ENCODE measurements at regions not wholly inside any gene's neighbourhood (a gene's known extent, or its start where the extent isn't known, plus 50 kb on each side); places are given as distances from the start of the nearest gene placed in this dataset.

DNA sequence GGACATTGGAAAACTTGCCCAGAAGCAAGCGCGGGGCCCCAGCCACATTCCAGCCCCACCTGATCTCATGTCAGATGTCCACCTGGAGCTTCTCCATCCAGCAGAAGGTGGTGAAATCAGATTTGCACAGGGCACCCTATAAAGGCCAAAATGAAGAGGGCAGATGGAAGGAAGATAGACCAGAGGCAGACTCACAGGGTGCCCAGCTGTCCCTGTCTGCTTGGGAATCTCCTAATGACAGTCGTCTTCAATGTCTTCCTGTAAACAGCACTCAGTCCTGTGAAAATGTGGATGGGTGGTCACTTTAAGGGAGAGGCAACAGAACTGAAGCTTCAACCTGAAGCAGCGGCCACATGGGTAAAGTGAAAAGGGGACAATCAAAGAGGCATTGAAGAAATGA is 607.5 kb downstream of the IRX1 start:
- Mint-ChIP-seq H3K27me3 (no peaks in the 10 kb centered on the region), H3K4me3 (no peak overlapping the region), H3K4me1 (no peaks in the 10 kb centered on the region), H3K36me3 (no peaks in the 10 kb centered on the region), H3K27ac (no peak overlapping the region), H3K9me3 (peaks cover 0 to 6% (median 0%) of the 10 kb centered on the region in 11 donors)
- CTCF ChIA-PET = no interaction called here
- Histone ChIP-seq H3K27me3 (ENCODE audit: control insufficient read depth in 2 of 2, insufficient read depth in 2 of 2, low read length in 2 of 2) (no peaks in the 10 kb centered on the region), H3K4me3 (ENCODE audit: low read length) (no peak overlapping the region), H3K9me3 (ENCODE audit: control insufficient read depth in 2 of 3, low read length in 3 of 3) (no peaks in the 10 kb centered on the region), H3K36me3 (ENCODE audit: control insufficient read depth in 2 of 3, insufficient read depth in 3 of 3, low read length in 3 of 3) (no peaks in the 10 kb centered on the region), H3K27ac (ENCODE audit: low read depth, low read length) (no peak overlapping the region), H3K4me1 (ENCODE audit: control insufficient read depth in 2 of 2, insufficient read depth in 2 of 2, low read length in 2 of 2) (no peaks in the 10 kb centered on the region)
- POLR2A ChIA-PET = no interaction called here
- ATAC-seq (no peak), DNase-seq (no peak)
- intact Hi-C loops (cut with micrococcal nuclease) = no loop called here

DNA sequence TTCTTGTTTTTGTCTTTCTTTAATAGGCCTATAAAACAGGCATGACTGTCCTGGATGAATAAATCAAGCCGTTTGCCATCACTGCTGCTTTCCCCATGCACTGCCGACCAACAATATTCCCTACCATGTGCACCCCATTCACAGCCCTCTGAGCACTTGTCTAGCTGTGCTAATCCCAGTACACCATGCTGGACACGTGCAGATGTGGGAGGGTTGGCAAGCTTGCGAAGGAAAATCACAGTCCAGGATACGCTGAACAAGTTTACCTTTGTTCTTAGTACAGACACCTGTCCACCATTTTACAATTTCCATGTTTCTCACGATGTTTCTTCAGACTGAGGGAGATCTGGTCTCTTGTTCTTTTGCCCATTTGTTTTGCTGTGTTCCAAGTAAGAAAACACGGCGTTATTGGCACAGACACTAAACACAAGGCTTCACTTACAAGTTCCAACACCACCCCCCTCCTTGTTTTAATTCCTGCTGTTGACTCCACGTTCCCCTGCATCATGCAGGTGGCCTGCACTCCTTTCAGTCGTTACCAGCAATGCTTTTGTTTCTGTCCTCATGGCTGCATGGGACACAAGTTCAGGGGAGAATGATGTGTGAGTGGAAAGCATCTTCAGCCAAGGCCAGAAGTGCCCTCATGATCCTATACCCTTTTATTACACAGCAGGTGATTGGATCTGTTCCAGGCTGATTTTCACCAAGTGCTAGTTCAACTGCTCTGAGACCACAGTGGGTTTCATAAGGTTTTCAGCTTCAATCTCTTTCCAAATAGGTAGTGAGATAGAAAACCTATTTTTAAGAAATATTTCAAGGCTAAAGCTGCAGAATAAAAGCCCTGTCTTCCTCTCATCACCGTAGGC is 608.9 kb downstream of the IRX1 start:
- DNase-seq = no peak
- peaks cover 0 to 10% (median 0%) of the 10 kb centered on the region in 11 donors for H3K9me3 Mint-ChIP-seq
- H3K4me3 Mint-ChIP-seq = no peak overlapping the region
- Histone ChIP-seq H3K27ac (ENCODE audit: low read depth, low read length) (no peak overlapping the region), H3K4me1 (ENCODE audit: control insufficient read depth in 2 of 2, insufficient read depth in 2 of 2, low read length in 2 of 2) (no peaks in the 10 kb centered on the region), H3K36me3 (ENCODE audit: control insufficient read depth in 2 of 3, insufficient read depth in 3 of 3, low read length in 3 of 3) (no peaks in the 10 kb centered on the region), H3K9me3 (ENCODE audit: control insufficient read depth in 2 of 3, low read length in 3 of 3) (no peaks in the 10 kb centered on the region), H3K27me3 (ENCODE audit: control insufficient read depth in 2 of 2, insufficient read depth in 2 of 2, low read length in 2 of 2) (no peaks in the 10 kb centered on the region), H3K4me3 (ENCODE audit: low read length) (no peak overlapping the region)
- H3K4me1 Mint-ChIP-seq = no peaks in the 10 kb centered on the region
- CTCF ChIA-PET = no interaction called here
- no peak for ATAC-seq
- H3K27me3 Mint-ChIP-seq = no peaks in the 10 kb centered on the region
- intact Hi-C loops (cut with micrococcal nuclease) = no loop called here
- POLR2A ChIA-PET = no interaction called here
- H3K27ac Mint-ChIP-seq = no peak overlapping the region
- no peaks in the 10 kb centered on the region for H3K36me3 Mint-ChIP-seq

- ChIA-PET CTCF (interaction anchor here (0.7 kb wide), 1 partner anchor 49 kb away, joined by 3 read pairs; no protein-coding TSS in a partner anchor), POLR2A (no interaction called here)
- Mint-ChIP-seq H3K9me3 (peaks cover 0 to 12% (median 0%) of the 10 kb centered on the region in 11 donors), H3K4me3 (no peak overlapping the region), H3K4me1 (no peaks in the 10 kb centered on the region), H3K36me3 (no peaks in the 10 kb centered on the region), H3K27me3 (no peaks in the 10 kb centered on the region), H3K27ac (no peak overlapping the region)
- Histone ChIP-seq H3K9me3 (ENCODE audit: control insufficient read depth in 2 of 3, low read length in 3 of 3) (no peaks in the 10 kb centered on the region), H3K4me3 (ENCODE audit: low read length) (no peak overlapping the region), H3K27me3 (ENCODE audit: control insufficient read depth in 2 of 2, insufficient read depth in 2 of 2, low read length in 2 of 2) (no peaks in the 10 kb centered on the region), H3K36me3 (ENCODE audit: control insufficient read depth in 2 of 3, insufficient read depth in 3 of 3, low read length in 3 of 3) (no peaks in the 10 kb centered on the region), H3K27ac (ENCODE audit: low read depth, low read length) (no peak overlapping the region), H3K4me1 (ENCODE audit: control insufficient read depth in 2 of 2, insufficient read depth in 2 of 2, low read length in 2 of 2) (no peaks in the 10 kb centered on the region)
- no peak for DNase-seq
- no peak for ATAC-seq
- intact Hi-C loops (cut with micrococcal nuclease) = no loop called here
Observed at GRCh38 chr5:4205398-4205797, 609.8 kb downstream of the IRX1 start.

- DNase-seq (no peak), ATAC-seq (no peak)
- H3K36me3 Mint-ChIP-seq = no peaks in the 10 kb centered on the region
- H3K4me3 Mint-ChIP-seq = no peak overlapping the region
- ChIA-PET POLR2A (no interaction called here), CTCF (interaction anchor here (0.7 kb wide), 1 partner anchor 49 kb away, joined by 3 read pairs; no protein-coding TSS in a partner anchor)
- peaks cover 0 to 12% (median 0%) of the 10 kb centered on the region in 11 donors for H3K9me3 Mint-ChIP-seq
- Histone ChIP-seq H3K9me3 (ENCODE audit: control insufficient read depth in 2 of 3, low read length in 3 of 3) (no peaks in the 10 kb centered on the region), H3K27ac (ENCODE audit: low read depth, low read length) (no peak overlapping the region), H3K4me1 (ENCODE audit: control insufficient read depth in 2 of 2, insufficient read depth in 2 of 2, low read length in 2 of 2) (no peaks in the 10 kb centered on the region), H3K27me3 (ENCODE audit: control insufficient read depth in 2 of 2, insufficient read depth in 2 of 2, low read length in 2 of 2) (no peaks in the 10 kb centered on the region), H3K36me3 (ENCODE audit: control insufficient read depth in 2 of 3, insufficient read depth in 3 of 3, low read length in 3 of 3) (no peaks in the 10 kb centered on the region), H3K4me3 (ENCODE audit: low read length) (no peak overlapping the region)
- H3K27ac Mint-ChIP-seq = no peak overlapping the region
- H3K27me3 Mint-ChIP-seq = no peaks in the 10 kb centered on the region
- intact Hi-C loops (cut with micrococcal nuclease) = no loop called here
- no peaks in the 10 kb centered on the region for H3K4me1 Mint-ChIP-seq
Observed at GRCh38 chr5:4206127-4206526, 610.5 kb downstream of the IRX1 start.

DNA sequence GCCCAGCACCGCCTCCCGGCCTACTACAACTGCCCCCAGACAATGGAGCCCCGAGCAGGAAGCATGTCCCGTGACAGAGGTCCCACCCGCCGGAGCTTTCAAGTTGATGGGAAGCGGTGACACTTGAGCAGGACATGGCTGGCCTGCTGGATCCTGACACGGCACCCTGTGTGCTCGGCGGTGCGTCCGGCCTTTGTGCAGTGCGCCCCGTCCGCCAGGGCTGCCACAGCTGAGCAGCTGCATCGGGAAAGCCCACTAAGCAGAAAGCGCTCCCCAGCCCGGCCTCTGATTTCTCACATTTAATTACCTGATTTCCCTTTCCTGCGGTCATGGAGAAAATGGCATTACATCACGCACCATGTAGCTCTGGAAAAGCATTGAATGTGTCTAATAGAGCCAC is 611.9 kb downstream of the IRX1 start:
- Mint-ChIP-seq H3K9me3 (peaks cover 0 to 12% (median 3%) of the 10 kb centered on the region in 11 donors), H3K4me3 (no peak overlapping the region), H3K27me3 (no peaks in the 10 kb centered on the region), H3K36me3 (no peaks in the 10 kb centered on the region), H3K4me1 (no peaks in the 10 kb centered on the region), H3K27ac (no peak overlapping the region)
- no peak overlapping the region for H3K4me3 ChIP-seq (ENCODE audit: low read length)
- no peaks in the 10 kb centered on the region for H3K27me3 ChIP-seq (ENCODE audit: control insufficient read depth in 2 of 2, insufficient read depth in 2 of 2, low read length in 2 of 2)
- no peak for DNase-seq
- ChIA-PET POLR2A (no interaction called here), CTCF (no interaction called here)
- no peaks in the 10 kb centered on the region for H3K9me3 ChIP-seq (ENCODE audit: control insufficient read depth in 2 of 3, low read length in 3 of 3)
- no peak overlapping the region for H3K27ac ChIP-seq (ENCODE audit: low read depth, low read length)
- H3K36me3 ChIP-seq (ENCODE audit: control insufficient read depth in 2 of 3, insufficient read depth in 3 of 3, low read length in 3 of 3) = no peaks in the 10 kb centered on the region
- intact Hi-C loops (cut with micrococcal nuclease) = no loop called here
- ATAC-seq = no peak
- H3K4me1 ChIP-seq (ENCODE audit: control insufficient read depth in 2 of 2, insufficient read depth in 2 of 2, low read length in 2 of 2) = no peaks in the 10 kb centered on the region

DNA sequence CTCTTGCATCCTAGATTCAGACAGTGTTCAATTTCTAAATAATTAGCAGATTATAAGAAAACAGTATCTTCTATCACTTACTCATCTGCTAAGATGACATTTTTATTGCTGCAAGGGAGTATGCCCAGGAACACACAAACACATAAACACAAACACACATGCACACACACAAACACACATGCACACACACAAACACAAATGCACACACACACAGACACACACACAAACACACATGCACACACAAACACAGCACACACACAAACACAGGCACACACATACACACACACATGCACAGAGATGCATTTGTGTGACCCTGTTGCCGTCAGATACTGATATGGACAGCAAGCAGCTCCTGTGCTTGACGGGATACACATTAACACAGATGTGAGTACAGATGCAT is 612.9 kb downstream of the IRX1 start:
- POLR2A ChIA-PET = no interaction called here
- Histone ChIP-seq H3K4me3 (ENCODE audit: low read length) (no peak overlapping the region), H3K4me1 (ENCODE audit: control insufficient read depth in 2 of 2, insufficient read depth in 2 of 2, low read length in 2 of 2) (no peaks in the 10 kb centered on the region), H3K27me3 (ENCODE audit: control insufficient read depth in 2 of 2, insufficient read depth in 2 of 2, low read length in 2 of 2) (no peaks in the 10 kb centered on the region), H3K9me3 (ENCODE audit: control insufficient read depth in 2 of 3, low read length in 3 of 3) (no peaks in the 10 kb centered on the region), H3K36me3 (ENCODE audit: control insufficient read depth in 2 of 3, insufficient read depth in 3 of 3, low read length in 3 of 3) (no peaks in the 10 kb centered on the region), H3K27ac (ENCODE audit: low read depth, low read length) (no peak overlapping the region)
- no peak for DNase-seq
- no peaks in the 10 kb centered on the region for H3K36me3 Mint-ChIP-seq
- CTCF ChIA-PET = no interaction called here
- no peak for ATAC-seq
- H3K27me3 Mint-ChIP-seq = no peaks in the 10 kb centered on the region
- no peaks in the 10 kb centered on the region for H3K4me1 Mint-ChIP-seq
- intact Hi-C loops (cut with micrococcal nuclease) = no loop called here
- H3K9me3 Mint-ChIP-seq = peaks cover 0 to 12% (median 3%) of the 10 kb centered on the region in 11 donors
- no peak overlapping the region for H3K27ac Mint-ChIP-seq
- no peak overlapping the region for H3K4me3 Mint-ChIP-seq

DNA sequence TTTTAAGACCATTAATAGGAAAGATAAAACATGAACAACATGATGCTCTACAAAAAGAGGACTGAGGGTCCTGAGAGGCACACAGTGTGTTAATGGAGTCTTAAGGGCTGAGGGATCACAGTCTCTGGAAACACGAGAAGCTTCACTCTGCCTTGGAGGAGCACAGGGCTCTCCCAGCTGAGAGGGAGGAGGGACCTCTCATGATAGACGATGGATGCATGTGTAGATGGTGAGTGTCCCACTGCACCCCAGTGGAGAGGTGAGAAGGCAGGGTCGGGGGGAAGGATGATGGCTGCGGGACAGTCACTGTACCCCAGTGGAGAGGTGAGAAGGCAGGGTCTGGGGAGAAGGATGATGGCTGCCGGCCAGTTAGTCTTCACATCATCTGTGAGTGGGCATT is 613.4 kb downstream of the IRX1 start:
- Histone ChIP-seq H3K4me3 (ENCODE audit: low read length) (no peak overlapping the region), H3K9me3 (ENCODE audit: control insufficient read depth in 2 of 3, low read length in 3 of 3) (no peaks in the 10 kb centered on the region), H3K27ac (ENCODE audit: low read depth, low read length) (no peak overlapping the region), H3K36me3 (ENCODE audit: control insufficient read depth in 2 of 3, insufficient read depth in 3 of 3, low read length in 3 of 3) (no peaks in the 10 kb centered on the region), H3K27me3 (ENCODE audit: control insufficient read depth in 2 of 2, insufficient read depth in 2 of 2, low read length in 2 of 2) (no peaks in the 10 kb centered on the region), H3K4me1 (ENCODE audit: control insufficient read depth in 2 of 2, insufficient read depth in 2 of 2, low read length in 2 of 2) (no peaks in the 10 kb centered on the region)
- intact Hi-C loops (cut with micrococcal nuclease) = no loop called here
- Mint-ChIP-seq H3K27ac (no peak overlapping the region), H3K4me1 (no peaks in the 10 kb centered on the region), H3K36me3 (no peaks in the 10 kb centered on the region), H3K27me3 (no peaks in the 10 kb centered on the region), H3K4me3 (no peak overlapping the region), H3K9me3 (peaks cover 0 to 12% (median 3%) of the 10 kb centered on the region in 11 donors)
- ChIA-PET POLR2A (no interaction called here), CTCF (no interaction called here)
- ATAC-seq = no peak
- no peak for DNase-seq
